Stimulated activated CD8-positive, alpha-beta memory T cell treated with anti-CD3 and anti-CD28 coated beads, Interleukin-2, amount 100 ng/mL, for 48 hours (primary cell): ENCODE measurements at regions not wholly inside any gene's neighbourhood (a gene's known extent, or its start where the extent isn't known, plus 50 kb on each side); places are given as distances from the start of the nearest gene placed in this dataset.

Experiments used
- DNase-seq, 2 donors: peaks; one replicate each; pipeline ENCODE4 v3.0.0-alpha.2; 2020; ENCODE audit warnings: low read depth in 2 of 2

DNA sequence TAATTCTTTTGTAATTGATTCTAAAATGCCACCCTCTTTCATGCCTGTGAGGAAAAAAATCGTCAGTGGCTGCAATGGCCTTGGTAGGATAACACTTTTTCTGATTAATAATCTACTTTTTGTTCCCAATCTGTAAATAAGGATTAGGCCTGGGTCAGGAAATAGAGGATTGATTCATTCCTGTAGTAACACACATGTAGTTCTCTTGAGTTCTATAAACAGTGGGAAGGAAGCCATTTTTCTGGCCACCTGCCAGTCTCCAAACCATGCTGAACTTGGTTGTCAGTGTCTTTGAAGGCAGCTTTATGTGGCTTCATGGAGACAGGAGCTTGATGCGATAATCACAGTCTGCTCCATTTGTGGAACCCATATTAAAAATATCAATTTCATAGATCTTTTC, 169.3 kb upstream of the NFE2L3 start:
- no peak for DNase-seq

DNA sequence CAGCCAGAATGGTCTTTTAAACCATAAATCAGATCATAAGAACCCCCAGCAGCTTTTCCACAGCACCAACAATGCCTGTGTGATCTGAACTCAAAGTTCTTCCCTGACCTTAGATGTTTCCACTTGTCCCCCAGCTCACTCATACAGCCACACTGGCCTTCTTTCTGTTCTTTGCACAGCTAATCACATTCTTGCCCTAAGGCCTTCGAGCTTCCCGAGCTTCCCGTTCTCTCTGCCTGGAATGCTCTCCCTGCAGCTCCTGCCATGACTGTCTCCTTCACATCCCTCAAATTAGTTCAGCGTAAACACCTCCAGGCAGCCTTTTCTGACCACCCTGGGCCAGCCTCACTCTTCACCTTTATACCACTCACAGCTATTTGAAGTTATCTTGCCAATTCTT, 166.8 kb upstream of the NFE2L3 start:
- no peak for DNase-seq

DNA sequence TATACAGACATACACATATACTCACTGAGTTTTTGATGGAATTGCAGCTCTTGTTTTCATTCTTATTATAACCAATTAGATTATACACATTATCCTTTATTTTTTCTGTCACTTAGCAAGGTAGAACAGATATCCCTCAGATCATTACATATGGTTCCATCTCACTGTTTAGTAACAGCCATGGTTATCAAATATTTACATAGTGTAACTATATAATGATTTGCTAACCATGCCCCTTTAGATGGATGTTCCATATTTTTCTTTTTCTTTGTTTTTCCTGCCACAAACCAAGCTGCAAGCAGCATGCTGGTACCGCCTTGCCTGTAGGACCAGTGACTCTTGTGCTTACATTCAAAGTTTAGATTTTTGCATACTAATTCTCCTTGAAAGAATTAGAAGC, 163.4 kb upstream of the NFE2L3 start:
- no peak for DNase-seq

DNA sequence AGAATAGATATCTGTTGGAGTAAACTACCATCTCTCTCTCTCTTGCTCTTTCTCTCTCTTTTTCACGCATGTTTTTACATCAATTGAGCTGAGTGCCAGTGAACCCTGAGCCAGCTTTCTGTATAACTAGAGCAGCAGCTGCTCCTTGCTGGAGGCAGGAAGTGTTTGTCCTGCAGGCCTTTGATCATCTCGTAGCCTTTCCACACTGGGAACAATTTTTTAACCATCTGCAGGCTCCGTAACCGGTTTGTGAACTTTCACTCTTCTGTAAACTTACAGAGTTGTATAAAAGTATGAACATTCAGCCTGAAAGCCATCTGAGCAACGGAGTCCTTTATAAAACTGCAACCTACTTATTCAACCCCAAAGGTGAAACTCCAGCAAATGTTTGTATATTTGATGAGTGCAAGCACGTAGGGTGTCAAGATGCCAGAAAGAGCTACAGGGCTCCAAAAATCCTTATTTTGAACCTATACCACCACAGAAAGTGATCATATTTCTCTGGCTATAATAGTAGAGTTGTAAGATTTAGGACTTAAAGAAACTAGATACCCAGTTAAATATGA, 162.8 kb upstream of the NFE2L3 start:
- no peak for DNase-seq

DNA sequence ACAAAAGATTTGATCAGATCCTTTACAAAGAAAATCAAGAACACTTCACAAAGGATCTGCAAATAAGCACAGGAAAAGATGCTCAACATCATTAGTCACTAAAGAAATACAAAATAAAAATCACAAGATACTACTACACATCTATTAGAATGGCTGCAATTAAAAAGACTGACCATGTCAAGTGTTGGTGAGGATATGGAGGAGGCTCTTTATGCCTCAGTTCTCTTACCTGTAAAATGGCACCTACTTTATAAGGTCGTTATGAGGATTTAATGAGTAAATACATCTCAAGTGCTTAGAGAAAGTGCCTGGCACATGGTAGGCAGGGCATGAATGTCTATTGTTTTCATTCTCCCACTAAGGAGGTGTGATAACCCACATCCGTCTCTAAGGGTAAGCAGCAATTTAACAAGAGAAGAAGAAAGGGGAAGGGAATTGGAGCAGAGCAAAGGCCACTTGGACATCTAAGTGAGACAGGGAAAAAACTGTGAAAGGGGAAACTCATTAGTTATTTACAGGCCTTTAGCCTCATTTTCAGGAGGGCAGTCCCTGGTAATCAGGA, 157.5 kb upstream of the NFE2L3 start:
- no peak for DNase-seq

DNA sequence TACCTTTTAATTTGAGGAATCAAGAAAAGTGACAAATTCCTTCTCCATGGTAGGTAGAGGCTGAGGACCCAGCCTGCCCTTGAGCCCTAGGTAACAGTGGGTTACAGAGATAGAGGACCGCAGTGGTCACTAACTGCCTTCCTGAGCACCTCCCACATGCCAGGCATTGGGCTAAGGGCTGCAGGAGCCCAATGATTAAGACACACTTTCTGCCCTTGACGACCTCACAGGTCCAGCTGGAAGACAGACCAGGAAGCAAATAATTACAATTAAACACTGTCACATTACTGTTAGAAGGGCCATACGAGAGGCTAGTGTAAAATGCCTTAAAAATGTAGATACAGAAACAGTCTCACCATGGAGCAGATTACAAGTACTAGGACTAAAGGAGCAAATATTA, 156.8 kb upstream of the NFE2L3 start:
- no peak for DNase-seq

DNA sequence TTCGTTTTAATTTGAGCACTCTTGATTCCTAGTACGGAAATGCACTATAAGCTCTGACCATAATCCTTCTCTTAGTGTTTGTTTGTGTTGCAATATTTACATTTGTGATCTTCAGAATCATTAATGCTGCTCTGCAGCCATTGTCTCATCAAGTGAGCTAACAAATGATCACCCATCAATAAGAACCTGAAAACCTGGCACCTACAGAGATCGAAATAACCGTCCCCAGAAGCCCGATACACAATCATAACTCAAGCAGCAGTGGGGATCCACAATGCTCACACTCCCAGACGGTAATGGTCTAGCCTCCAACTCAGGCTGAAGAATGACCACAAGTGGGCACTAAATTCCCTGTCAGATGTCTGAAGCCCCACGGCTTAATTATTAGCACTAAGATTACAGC, 156.0 kb upstream of the NFE2L3 start:
- DNase-seq: no peak

DNA sequence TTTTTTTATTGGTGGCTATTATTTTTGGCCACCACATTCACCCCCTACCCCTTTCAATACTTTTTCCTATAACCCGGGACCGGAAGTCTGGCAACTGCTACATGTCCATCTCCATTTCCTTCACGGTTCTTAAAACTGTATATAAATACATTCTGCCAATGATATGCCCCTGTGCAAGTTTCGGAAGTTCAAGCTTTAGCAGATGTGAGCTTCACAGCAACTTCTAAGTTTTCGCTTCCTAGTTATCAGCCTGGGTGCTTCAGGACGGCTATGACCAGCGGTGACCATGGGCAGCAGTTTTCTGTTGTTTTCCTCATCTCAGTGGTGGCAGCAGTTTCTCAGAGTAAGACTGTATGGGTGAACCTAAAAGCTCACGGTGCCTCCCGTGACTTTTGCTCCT, 153.5 kb upstream of the NFE2L3 start:
- DNase-seq: no peak

DNA sequence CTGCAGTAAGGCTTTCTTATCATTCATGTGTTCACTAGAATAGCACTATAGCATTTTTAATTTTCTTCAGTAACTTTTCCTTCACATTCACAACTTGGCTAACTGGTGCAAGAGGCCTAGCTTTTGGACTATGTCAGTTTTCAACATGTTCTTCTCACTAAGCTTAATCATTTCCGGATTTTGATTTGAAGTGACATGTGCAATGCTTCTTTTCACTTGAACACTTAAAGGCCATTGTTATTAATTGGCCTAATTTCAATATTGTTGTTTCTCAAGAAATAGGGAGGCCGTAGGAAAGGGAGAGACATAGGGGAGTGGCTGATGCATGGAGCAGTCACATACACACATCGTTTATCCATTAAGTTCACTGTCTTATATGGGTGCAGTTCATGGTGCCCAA, 151.2 kb upstream of the NFE2L3 start:
- no peak for DNase-seq

DNA sequence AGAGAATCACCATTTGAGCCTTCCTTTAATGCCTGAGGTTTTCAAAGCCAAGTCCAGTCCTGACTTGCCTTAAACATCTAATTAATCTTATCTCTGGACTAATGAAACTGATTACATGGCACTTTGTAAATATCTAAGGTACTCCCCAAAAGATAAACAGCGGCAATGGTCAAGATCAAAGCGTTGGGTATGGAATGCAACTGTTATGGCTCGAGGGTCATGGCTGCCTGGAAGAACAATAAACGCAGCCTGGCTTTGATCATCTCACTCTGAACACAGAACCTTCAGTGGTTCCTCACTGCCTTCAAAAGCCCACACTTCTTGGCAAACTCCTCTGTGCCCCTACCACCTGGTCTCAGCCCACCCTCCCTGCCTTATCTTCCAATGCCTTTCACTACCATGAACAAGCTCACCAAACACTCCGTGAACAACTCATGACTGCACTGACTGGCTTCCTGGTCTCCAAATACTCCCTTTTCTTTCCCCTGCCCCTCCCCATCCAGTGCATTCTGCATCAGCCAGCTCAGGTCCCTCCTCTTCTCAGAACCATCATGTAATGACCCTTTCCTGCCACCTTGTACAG, 150.2 kb upstream of the NFE2L3 start:
- no peak for DNase-seq

DNA sequence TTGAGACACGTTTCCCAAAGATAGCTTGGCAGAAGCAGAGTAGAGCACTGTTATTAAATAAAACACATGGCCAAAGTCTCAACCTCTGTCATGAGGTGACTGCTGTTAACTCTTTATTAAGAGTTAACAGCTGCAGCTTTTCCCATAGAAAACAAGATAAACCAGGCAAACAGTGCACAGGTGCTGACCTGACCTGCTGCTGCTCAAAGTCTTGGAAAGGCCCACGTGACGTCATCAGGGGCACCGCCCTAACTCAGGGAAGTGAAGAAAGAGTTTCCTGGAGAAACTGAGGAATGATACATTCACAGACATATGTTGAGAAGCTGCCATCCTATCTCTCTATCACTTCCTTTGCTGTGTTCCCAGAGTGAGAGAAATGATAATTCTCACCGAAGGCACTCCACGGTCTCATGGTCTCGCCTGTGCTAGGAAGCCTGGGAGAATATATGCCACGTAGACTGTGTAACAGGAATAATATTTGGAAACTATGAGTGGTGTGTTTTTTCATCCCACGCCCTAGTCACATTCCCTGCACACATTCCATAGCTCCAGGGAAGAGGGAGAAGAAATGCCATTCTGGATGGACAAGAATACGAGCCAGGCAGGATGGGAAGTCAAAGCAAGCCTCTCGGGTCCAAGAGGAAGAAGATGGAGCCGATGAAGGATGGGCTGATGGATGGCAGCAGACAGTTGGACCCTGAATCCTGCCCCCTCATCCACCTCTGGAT, 146.2 kb upstream of the NFE2L3 start:
- no peak for DNase-seq

DNA sequence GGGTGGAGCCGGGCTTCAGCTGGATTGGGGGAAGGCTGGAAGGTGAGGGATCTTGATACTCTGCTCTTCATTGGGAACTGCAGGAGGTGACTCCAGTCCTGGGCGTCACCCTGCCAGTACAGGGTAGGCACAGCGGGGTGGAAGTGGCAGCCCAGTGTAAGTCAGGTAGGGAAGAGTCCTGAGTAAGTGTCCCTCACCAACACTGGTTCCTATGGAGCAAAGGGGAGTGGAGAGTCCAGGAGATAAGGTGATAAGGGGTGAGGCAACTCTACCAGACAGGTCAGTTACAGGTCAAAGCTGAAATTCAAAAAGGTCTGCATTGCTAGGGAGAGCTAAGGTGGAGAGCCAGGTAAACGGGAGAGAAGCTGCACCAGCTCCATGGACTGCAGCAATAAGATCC, 145.6 kb upstream of the NFE2L3 start:
- DNase-seq: no peak

DNA sequence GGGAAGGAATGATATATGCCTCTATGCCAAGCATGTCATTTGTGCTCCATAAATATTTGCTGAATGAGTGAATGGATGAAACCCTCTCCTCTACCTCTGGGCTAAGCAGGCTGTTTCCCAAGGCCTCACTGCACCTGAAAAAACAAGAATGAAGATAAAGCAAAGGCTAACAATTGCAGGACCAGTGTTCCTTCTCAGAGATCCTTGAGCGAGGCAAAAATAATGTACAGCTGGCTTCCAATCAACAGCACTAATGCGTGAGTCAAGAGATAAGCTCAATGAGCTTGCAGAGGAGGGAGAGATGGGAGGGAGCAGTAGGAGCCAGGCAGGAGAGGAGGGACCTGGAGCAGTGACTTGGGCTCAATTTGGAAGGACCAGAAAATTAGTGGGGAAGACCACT, 144.5 kb upstream of the NFE2L3 start:
- no peak for DNase-seq

DNA sequence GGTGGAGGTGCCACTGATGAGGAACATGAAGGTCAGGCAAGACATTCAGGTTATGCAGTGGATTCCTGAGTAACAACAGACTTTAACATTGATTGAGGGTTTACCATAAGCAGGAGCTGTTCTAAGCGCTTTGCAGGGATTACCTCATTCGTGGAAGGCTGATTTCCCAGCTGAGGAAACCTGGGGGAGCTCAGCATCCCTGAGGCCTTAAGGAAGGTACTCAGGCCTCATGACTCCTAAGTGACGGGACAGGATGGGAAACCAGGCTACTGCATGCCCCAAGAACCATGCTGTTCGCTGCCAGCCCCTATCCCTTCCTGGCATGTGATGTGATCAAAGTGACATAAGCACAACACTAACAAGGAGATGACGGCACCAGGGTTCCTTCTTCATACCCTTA, 143.6 kb upstream of the NFE2L3 start:
- DNase-seq: no peak

DNA sequence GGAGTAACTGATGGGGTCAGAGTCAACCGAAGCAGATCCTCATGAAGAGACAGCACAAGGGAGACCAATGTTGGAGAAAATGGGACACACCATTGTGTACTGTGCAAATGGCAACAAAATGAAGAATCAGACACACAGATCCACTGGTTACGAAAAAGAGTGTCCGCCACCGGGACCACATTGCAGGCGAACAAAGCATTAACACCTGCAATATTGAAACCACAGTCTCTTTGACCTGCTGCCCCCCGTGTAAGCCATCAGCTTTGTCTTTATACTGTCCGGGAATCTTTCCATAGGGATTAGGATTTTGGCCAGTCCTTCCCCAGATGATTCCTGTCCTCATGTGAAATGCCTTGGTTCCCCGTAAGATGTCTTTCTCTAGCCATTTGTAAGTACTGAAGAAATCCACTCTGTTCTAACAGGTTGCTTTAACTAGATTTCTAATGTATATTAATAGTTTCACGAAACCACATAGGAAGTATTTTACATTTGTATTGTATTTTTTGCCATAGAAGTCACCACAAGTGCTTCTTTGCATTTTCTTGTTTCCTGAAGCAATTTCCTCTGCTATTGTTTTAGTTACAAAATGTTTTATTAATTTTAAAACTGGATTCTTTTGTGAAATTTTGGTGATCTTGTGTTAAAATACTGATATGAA, 140.8 kb upstream of the NFE2L3 start:
- DNase-seq: no peak

DNA sequence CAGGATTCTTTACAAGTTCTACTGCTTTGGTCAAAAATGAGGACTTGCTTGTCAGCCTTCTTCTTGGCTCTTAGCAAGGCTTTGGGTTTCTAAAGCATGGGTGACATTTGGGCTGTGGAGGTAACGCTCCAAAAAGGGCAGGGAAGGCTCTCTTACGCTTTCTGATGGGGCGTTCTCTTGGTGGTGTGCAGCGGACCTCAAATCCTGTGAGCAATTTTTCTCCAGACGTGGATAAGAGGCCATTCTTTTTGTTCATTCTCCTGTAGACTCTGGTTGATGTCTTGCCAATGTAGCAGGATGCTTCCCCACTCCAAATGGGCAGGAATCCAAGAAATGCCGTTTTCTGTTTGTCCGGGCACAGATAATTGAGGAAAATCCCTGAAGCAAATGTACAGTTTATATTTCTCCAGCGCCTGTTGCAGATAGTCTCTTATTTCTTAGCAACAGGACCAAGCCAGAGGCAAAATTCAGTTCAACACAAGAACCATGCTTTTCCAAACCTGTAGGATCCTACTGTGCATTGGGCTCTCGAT, 138.4 kb upstream of the NFE2L3 start:
- DNase-seq: no peak

DNA sequence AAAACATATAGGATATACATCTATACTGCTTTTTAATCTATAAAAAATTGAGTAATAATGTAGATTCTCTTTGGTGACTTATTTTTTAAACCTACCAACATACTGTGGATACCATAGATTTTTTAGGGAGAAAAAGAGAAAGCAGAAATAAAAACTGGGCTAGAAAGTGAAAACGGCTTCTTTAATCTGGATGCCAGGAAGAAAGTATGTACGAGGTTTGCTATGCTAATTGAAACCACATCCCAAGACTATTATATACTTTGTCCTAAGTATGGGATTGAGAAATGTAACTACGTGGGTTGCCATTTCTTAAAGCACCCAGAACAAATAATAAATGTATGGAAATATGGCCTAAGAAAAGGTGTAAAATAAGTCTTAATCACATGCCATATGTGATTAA, 129.0 kb upstream of the NFE2L3 start:
- DNase-seq: no peak

DNA sequence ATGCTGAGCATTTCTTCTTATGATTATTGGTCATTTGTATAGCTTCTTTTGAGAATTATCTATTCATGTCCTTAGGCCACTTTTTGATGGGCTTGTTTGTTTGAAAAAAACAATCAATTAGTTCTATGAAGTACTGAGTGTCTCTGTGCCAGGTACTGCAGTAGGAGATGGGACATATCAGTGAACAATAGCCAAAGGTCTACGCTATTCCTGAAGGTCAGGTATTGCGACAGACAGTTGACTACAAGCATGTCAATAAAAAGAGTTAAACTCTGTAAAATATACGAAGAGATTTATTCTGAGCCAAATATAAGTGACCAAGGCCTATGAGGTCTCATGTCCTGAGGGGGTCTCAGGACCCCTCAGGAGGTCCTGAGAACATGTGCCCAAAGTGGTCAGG, 122.1 kb upstream of the NFE2L3 start:
- no peak for DNase-seq

DNA sequence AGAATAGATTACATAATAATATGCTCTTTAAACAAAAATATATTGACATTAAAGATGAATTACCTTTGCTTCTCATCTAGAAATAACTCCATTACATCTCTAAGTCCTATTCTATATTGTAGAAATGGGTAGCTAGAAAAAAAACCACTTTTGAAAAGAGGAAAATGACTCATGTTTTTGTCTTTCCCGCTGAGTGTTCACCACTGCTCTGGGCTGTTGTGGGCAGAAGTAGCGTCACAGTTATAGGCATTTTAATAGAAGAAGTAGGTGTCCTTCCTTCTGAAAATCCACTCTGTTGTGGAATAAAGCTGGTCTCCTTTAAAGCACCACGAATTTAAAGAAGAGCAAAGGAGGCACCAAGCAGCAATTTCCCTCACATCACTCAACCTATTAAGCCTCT, 117.6 kb upstream of the NFE2L3 start:
- no peak for DNase-seq

DNA sequence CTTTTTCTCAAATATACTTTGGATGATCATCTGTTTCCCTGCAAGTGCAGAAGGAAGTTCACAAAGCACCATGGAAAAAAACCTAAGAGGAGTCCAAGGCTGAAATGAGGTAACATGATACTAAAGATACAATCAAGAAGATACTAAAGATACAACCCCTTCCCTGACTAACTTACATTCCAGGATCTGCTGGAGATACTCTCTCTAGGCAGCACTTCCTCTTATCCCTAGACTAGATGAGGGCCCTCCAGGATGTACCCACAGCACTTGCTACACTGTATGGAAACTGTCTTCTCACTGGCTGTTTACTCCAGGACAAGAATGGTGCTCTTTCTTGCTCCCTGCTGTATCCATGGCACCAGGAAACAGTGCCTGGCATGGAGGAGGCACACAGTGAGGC, 116.4 kb upstream of the NFE2L3 start:
- DNase-seq: no peak

DNA sequence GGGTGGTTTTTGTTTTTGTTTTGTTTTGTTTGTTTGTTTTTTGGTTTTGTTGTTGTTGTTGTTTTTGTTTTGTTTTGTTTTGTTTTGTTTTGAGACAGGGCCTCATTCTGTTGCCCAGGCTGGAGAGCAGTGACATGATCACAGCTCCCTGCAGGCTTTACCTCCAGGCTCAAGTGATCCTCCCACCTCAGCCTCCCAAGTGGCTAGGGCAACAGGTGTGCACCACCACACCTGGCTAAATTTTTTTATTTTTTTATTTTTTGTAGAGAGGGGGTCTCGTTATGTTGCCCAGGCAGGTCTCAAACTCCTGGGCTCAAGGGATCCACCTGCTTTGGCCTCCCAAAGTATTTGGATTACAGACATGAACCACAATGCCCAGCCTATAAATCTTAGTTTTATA, 115.9 kb upstream of the NFE2L3 start:
- DNase-seq: no peak

DNA sequence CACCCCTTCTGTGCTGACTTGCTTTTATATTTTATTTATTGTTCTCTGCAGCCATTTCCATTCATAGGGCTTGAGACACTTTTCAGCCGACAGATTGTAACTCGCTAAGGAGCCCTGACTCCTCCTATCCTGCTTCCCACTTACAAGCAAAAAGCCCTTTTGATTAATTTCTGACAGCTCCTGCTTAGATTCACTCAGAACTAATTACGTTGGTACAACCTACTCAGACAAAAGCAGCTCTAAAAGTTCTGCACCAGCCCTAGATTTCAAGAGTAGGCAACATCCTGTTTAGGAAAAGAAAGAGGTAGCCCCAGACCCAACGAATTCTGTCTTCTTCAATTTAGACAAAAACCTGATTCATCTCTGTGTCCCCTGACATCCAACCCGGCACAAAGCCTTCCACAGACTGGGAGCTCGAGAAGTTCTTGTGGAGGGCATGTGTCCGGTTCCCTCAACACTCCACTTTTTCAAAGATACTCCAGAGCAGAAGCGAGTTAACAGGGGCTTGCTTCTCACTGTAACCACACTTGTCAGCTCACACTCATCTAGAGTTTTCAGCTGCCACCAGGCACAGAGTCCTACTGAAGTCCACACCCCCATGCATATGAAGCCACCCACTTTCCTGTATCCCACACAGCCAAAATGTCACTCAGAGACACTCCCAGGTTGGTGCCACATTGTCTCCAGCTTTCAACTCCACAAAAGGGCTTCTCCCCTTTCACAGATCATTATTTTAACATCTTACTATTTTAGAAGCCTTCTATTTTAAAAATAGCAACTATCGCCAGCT, 113.6 kb upstream of the NFE2L3 start:
- DNase-seq: no peak
